Neural cell (in vitro differentiated cells): ENCODE measurements at regions not wholly inside any gene's neighbourhood (a gene's known extent, or its start where the extent isn't known, plus 50 kb on each side); places are given as distances from the start of the nearest gene placed in this dataset.

Experiments
- H2AFZ ChIP-seq: fragments of 200-600, 300-800 bp; sonication (generic), shearing (Covaris generic); 2 replicates; pipeline ENCODE4 v1.6.0; 2014; ENCODE audit warnings: low read depth, mild to moderate bottlenecking, antibody characterized with exemption, low read length, moderate library complexity
- H3F3A ChIP-seq: fragments of 200-600 bp; shearing (Covaris generic); 2 replicates; pipeline ENCODE4 v1.6.1; 2016; ENCODE audit warnings: mild to moderate bottlenecking, moderate library complexity, mixed read lengths, antibody characterized with exemption, low read length; ENCODE audit not compliant: insufficient read depth, poor library complexity, severe bottlenecking
- H3K27ac ChIP-seq: fragments of 200-600, 300-800 bp; sonication (generic), shearing (Covaris generic); 2 replicates; pipeline ENCODE4 v1.5.1; 2014; ENCODE audit warnings: mild to moderate bottlenecking, low read length, moderate library complexity
- H3K27me3 ChIP-seq: fragments of 300-800, 200-600 bp; sonication (generic), shearing (Covaris generic); 2 replicates; pipeline ENCODE4 v1.6.0; 2014; ENCODE audit warnings: mild to moderate bottlenecking, low read depth, low read length, moderate library complexity; ENCODE audit not compliant: insufficient read depth
- H3K36me3 ChIP-seq: fragments of 300-800, 200-600 bp; sonication (generic), shearing (Covaris generic); 2 replicates; pipeline ENCODE4 v1.5.1; 2014; ENCODE audit warnings: mild to moderate bottlenecking, antibody characterized with exemption, low read length, moderate library complexity; ENCODE audit not compliant: insufficient read depth
- H3K4me2 ChIP-seq: fragments of 300-800, 200-600 bp; sonication (generic), shearing (Covaris generic); 2 replicates; pipeline ENCODE4 v1.6.0; 2014; ENCODE audit warnings: mild to moderate bottlenecking, low read length
- H3K4me3 ChIP-seq: fragments of 300-800, 200-600 bp; sonication (generic), shearing (Covaris generic); 2 replicates; pipeline ENCODE4 v1.5.1; 2014; ENCODE audit warnings: mild to moderate bottlenecking, low read length, moderate library complexity
- H3K79me2 ChIP-seq: fragments of 200-600 bp; shearing (Covaris generic); replicated peaks from 2 replicates; pipeline ENCODE4 v1.6.0; 2014; ENCODE audit warnings: mild to moderate bottlenecking, low read length, moderate library complexity; ENCODE audit not compliant: insufficient read depth
- H3K9ac ChIP-seq: fragments of 300-800, 200-600 bp; sonication (generic), shearing (Covaris generic); 2 replicates; pipeline ENCODE4 v1.6.1; 2016; ENCODE audit warnings: mild to moderate bottlenecking, low read length, mixed read lengths
- H3K9me2 ChIP-seq: fragments of 200-600 bp; shearing (Covaris generic); 2 replicates; pipeline ENCODE4 v1.6.1; 2016; ENCODE audit warnings: mild to moderate bottlenecking, low read length, mixed read lengths; ENCODE audit not compliant: insufficient read depth
- H3K9me3 ChIP-seq: fragments of 200-600, 300-800 bp; sonication (generic), shearing (Covaris generic); 2 replicates; pipeline ENCODE4 v1.6.1; 2016; ENCODE audit warnings: mild to moderate bottlenecking, mixed run types, low read length, moderate library complexity, mixed read lengths
- H4K20me1 ChIP-seq: fragments of 200-600 bp; shearing (Covaris generic); 2 replicates; pipeline ENCODE4 v1.6.1; 2016; ENCODE audit warnings: mild to moderate bottlenecking, mixed run types; ENCODE audit not compliant: insufficient read depth
- CTCF ChIP-seq: fragments of 450-650 bp; IDR thresholded peaks from 2 replicates; pipeline ENCODE4 v1.5.1; 2014; ENCODE audit warnings: antibody characterized with exemption, mild to moderate bottlenecking, moderate library complexity; ENCODE audit not compliant: poor library complexity, severe bottlenecking
- EZH2 ChIP-seq: fragments of 200-600, 300-800 bp; shearing (Covaris generic), sonication (generic); IDR thresholded peaks from 2 replicates; pipeline ENCODE4 v1.6.1; 2014; ENCODE audit warnings: antibody characterized with exemption, low read length, borderline replicate concordance, mild to moderate bottlenecking; ENCODE audit not compliant: insufficient read depth, poor library complexity, severe bottlenecking
- MXI1 ChIP-seq: fragments of 450-650 bp; conservative IDR thresholded peaks from 2 replicates; pipeline ENCODE4 v1.6.1; 2014; ENCODE audit warnings: antibody characterized with exemption, mild to moderate bottlenecking; ENCODE audit not compliant: poor library complexity, severe bottlenecking
- POLR2AphosphoS5 ChIP-seq: IDR thresholded peaks from 2 replicates; pipeline ENCODE4 v1.6.1; 2012
- RAD21 ChIP-seq: fragments of 450-650 bp; conservative IDR thresholded peaks from 2 replicates; pipeline ENCODE4 v1.6.1; 2014; ENCODE audit warnings: antibody characterized with exemption, mild to moderate bottlenecking, moderate library complexity
- REST ChIP-seq: IDR thresholded peaks from 2 replicates; pipeline ENCODE4 v1.6.1; 2012; ENCODE audit warnings: borderline replicate concordance
- SMC3 ChIP-seq: fragments of 450-650 bp; conservative IDR thresholded peaks from 2 replicates; pipeline ENCODE4 v1.6.1; 2014; ENCODE audit warnings: antibody characterized with exemption, mild to moderate bottlenecking, moderate library complexity; ENCODE audit not compliant: poor library complexity
- TAF1 ChIP-seq: IDR thresholded peaks from 2 replicates; pipeline ENCODE4 v1.6.1; 2012; ENCODE audit warnings: low read depth

- Histone ChIP-seq H3K4me3 (no peak overlapping the region), H3F3A (no peaks in the 10 kb centered on the region), H3K9me2 (no peaks in the 10 kb centered on the region), H3K27me3 (no peaks in the 10 kb centered on the region), H3K79me2 (no peaks in the 10 kb centered on the region), H3K4me2 (no peak overlapping the region), H2AFZ (no peak overlapping the region), H3K9ac (no peak overlapping the region), H4K20me1 (no peaks in the 10 kb centered on the region), H3K36me3 (no peaks in the 10 kb centered on the region), H3K27ac (no peak overlapping the region), H3K9me3 (no peaks in the 10 kb centered on the region)
- no peak for TF ChIP-seq RAD21
Measured at GRCh38 chr3:153369561-153370374, 207.7 kb downstream of the RAP2B start.

- Histone ChIP-seq H3F3A (no peaks in the 10 kb centered on the region), H3K36me3 (no peaks in the 10 kb centered on the region)
Measured at GRCh38 chr3:153370680-153371079, 208.7 kb downstream of the RAP2B start.

GRCh38 chr3:153372326-153372725, 210.3 kb downstream of the RAP2B start:
- H3K4me3 ChIP-seq, result no peak overlapping the region
- no peaks in the 10 kb centered on the region for H3F3A ChIP-seq
- no peaks in the 10 kb centered on the region for H3K36me3 ChIP-seq
- H3K27me3 ChIP-seq, result no peaks in the 10 kb centered on the region
- H2AFZ ChIP-seq, result no peak overlapping the region
- no peaks in the 10 kb centered on the region for H3K79me2 ChIP-seq
- no peaks in the 10 kb centered on the region for H3K9me3 ChIP-seq
- no peaks in the 10 kb centered on the region for H4K20me1 ChIP-seq
- no peak overlapping the region for H3K27ac ChIP-seq
- no peak overlapping the region for H3K9ac ChIP-seq
- TF ChIP-seq REST, result no peak
- TF ChIP-seq EZH2, result no peak
- no peak for TF ChIP-seq RAD21
- no peaks in the 10 kb centered on the region for H3K9me2 ChIP-seq
- no peak overlapping the region for H3K4me2 ChIP-seq

More at GRCh38 chr3:153370680-153371079, 208.7 kb downstream of the RAP2B start:
- Histone ChIP-seq H3K4me2 (no peak overlapping the region), H3K4me3 (no peak overlapping the region), H3K27me3 (no peaks in the 10 kb centered on the region), H3K9me2 (no peaks in the 10 kb centered on the region), H4K20me1 (no peaks in the 10 kb centered on the region), H3K9ac (no peak overlapping the region), H2AFZ (no peak overlapping the region), H3K9me3 (no peaks in the 10 kb centered on the region), H3K79me2 (no peaks in the 10 kb centered on the region), H3K27ac (no peak overlapping the region)
- no peak for TF ChIP-seq EZH2

- H2AFZ ChIP-seq, result no peak overlapping the region
- H3K9me3 ChIP-seq, result no peaks in the 10 kb centered on the region
- H4K20me1 ChIP-seq, result no peaks in the 10 kb centered on the region
- no peaks in the 10 kb centered on the region for H3F3A ChIP-seq
- no peak overlapping the region for H3K27ac ChIP-seq
- no peak overlapping the region for H3K9ac ChIP-seq
- H3K27me3 ChIP-seq, result no peaks in the 10 kb centered on the region
- H3K36me3 ChIP-seq, result no peaks in the 10 kb centered on the region
- H3K4me2 ChIP-seq, result no peak overlapping the region
- no peaks in the 10 kb centered on the region for H3K79me2 ChIP-seq
- no peaks in the 10 kb centered on the region for H3K9me2 ChIP-seq
- H3K4me3 ChIP-seq, result no peak overlapping the region
- TF ChIP-seq CTCF (no peak), TAF1 (no peak), REST (no peak), RAD21 (no peak), EZH2 (no peak), MXI1 (no peak), POLR2AphosphoS5 (no peak), SMC3 (no peak)
Measured at GRCh38 chr3:153373606-153374005, 211.6 kb downstream of the RAP2B start.
